MM.1S (cell line): ENCODE measurements at regions not wholly inside any gene's neighbourhood (a gene's known extent, or its start where the extent isn't known, plus 50 kb on each side); places are given as distances from the start of the nearest gene placed in this dataset.

Experiments used
- DNase-seq: peaks from one replicate; pipeline ENCODE4 v3.0.0-alpha.2; 2015
- H2AFZ ChIP-seq: fragments of 300-600 bp; sonication (generic); 2 replicates; pipeline ENCODE4 v1.6.0; 2016; ENCODE audit warnings: antibody characterized with exemption, low read length
- H3F3A ChIP-seq: fragments of 300-600 bp; sonication (generic); 2 replicates; pipeline ENCODE4 v1.6.1; 2016; ENCODE audit warnings: mild to moderate bottlenecking, antibody characterized with exemption, low read length, moderate library complexity, mixed read lengths; ENCODE audit not compliant: insufficient read depth
- H3K27ac ChIP-seq: fragments of 300-600 bp; sonication (generic); 2 replicates; pipeline ENCODE4 v1.5.1; 2016; ENCODE audit warnings: mild to moderate bottlenecking, low read length
- H3K27me3 ChIP-seq: fragments of 300-600 bp; sonication (generic); replicated peaks from 2 replicates; pipeline ENCODE4 v1.6.0; 2016; ENCODE audit warnings: low read length; ENCODE audit not compliant: insufficient read depth
- H3K36me3 ChIP-seq: fragments of 300-600 bp; sonication (generic); replicated peaks from 2 replicates; pipeline ENCODE4 v1.6.1; 2016; ENCODE audit warnings: mild to moderate bottlenecking, low read length, mixed read lengths; ENCODE audit not compliant: insufficient read depth
- H3K4me1 ChIP-seq: fragments of 300-600 bp; sonication (generic); 2 replicates; pipeline ENCODE4 v1.6.1; 2016; ENCODE audit warnings: low read length, mixed read lengths
- H3K4me2 ChIP-seq: fragments of 300-600 bp; sonication (generic); 2 replicates; pipeline ENCODE4 v1.6.0; 2016; ENCODE audit warnings: low read depth, low read length
- H3K4me3 ChIP-seq: fragments of 300-600 bp; sonication (generic); 2 replicates; pipeline ENCODE4 v1.5.1; 2016; ENCODE audit warnings: low read length, mixed read lengths
- H3K79me2 ChIP-seq: fragments of 300-600 bp; sonication (generic); 2 replicates; pipeline ENCODE4 v1.6.1; 2016; ENCODE audit warnings: mixed run types, low read length, mixed read lengths
- H3K9ac ChIP-seq: fragments of 300-600 bp; sonication (generic); 2 replicates; pipeline ENCODE4 v1.6.1; 2016; ENCODE audit warnings: low read length, mixed read lengths
- H3K9me2 ChIP-seq: fragments of 300-600 bp; sonication (generic); replicated peaks from 2 replicates; pipeline ENCODE4 v1.6.1; 2016; ENCODE audit warnings: mild to moderate bottlenecking, low read length, mixed read lengths; ENCODE audit not compliant: insufficient read depth
- H3K9me3 ChIP-seq: fragments of 300-600 bp; sonication (generic); replicated peaks from 2 replicates; pipeline ENCODE4 v1.6.1; 2016; ENCODE audit warnings: mild to moderate bottlenecking, low read length, mixed read lengths; ENCODE audit not compliant: insufficient read depth
- H4K20me1 ChIP-seq: fragments of 300-600 bp; sonication (generic); 2 replicates; pipeline ENCODE4 v1.6.1; 2016; ENCODE audit warnings: mild to moderate bottlenecking, low read length, moderate library complexity, mixed read lengths; ENCODE audit not compliant: insufficient read depth
- EZH2 ChIP-seq: fragments of 300-600 bp; sonication (generic); optimal IDR thresholded peaks from 2 replicates; pipeline ENCODE3; 2017; ENCODE audit warnings: low read depth, mild to moderate bottlenecking, antibody characterized with exemption, low read length, mixed read lengths
- EZH2phosphoT487 ChIP-seq: fragments of 300-600 bp; sonication (generic); IDR thresholded peaks from 2 replicates; pipeline ENCODE4 v1.6.1; 2018; ENCODE audit warnings: antibody characterized with exemption, low read length
- TF ChIP-seq, protein P1 (sequence below): fragments of 300-600 bp; sonication (generic); IDR thresholded peaks from 2 replicates; pipeline ENCODE4 v1.5.1; 2016; ENCODE audit warnings: antibody characterized with exemption, low read length, mixed read lengths

- Histone ChIP-seq H3K27ac (no peak overlapping the region), H2AFZ (no peak overlapping the region), H3K9ac (no peak overlapping the region), H4K20me1 (no peaks in the 10 kb centered on the region), H3K9me2 (no peaks in the 10 kb centered on the region), H3K4me1 (no peaks in the 10 kb centered on the region), H3K27me3 (no peaks in the 10 kb centered on the region), H3F3A (no peaks in the 10 kb centered on the region), H3K4me2 (no peak overlapping the region), H3K36me3 (no peaks in the 10 kb centered on the region), H3K79me2 (no peaks in the 10 kb centered on the region), H3K4me3 (no peak overlapping the region), H3K9me3 (no peaks in the 10 kb centered on the region)
- DNase-seq = no peak
- no peak for TF ChIP-seq EZH2
- TF ChIP-seq, protein P1, sequence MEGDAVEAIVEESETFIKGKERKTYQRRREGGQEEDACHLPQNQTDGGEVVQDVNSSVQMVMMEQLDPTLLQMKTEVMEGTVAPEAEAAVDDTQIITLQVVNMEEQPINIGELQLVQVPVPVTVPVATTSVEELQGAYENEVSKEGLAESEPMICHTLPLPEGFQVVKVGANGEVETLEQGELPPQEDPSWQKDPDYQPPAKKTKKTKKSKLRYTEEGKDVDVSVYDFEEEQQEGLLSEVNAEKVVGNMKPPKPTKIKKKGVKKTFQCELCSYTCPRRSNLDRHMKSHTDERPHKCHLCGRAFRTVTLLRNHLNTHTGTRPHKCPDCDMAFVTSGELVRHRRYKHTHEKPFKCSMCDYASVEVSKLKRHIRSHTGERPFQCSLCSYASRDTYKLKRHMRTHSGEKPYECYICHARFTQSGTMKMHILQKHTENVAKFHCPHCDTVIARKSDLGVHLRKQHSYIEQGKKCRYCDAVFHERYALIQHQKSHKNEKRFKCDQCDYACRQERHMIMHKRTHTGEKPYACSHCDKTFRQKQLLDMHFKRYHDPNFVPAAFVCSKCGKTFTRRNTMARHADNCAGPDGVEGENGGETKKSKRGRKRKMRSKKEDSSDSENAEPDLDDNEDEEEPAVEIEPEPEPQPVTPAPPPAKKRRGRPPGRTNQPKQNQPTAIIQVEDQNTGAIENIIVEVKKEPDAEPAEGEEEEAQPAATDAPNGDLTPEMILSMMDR = no peak
- TF ChIP-seq EZH2phosphoT487 = no peak
These were observed 248.5 kb downstream of the ETS1 start for GRCh38 chr11:128338811-128339210.

DNA sequence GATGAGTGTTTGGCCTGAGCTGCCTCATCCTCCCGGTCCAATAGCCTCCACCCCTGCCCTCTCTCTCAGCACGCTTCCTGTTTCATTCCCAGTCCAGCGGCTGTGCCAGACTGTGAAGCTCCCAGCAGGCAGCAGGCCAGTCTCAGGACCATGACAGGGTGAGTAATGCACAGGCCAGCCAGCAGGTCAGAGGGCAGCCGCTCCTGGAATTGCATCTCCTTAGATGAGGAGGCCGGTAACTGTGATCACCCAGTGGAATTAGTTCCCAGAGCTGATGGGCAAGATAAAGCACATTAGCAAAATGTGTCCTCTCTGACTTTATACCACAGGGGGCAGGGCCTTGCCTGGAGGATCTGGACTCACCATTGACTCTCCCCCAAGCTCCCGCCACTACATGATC is 251.2 kb downstream of the ETS1 start:
- Histone ChIP-seq H3F3A (no peaks in the 10 kb centered on the region), H3K9me2 (no peaks in the 10 kb centered on the region), H3K9ac (no peak overlapping the region), H2AFZ (no peak overlapping the region), H3K27me3 (no peaks in the 10 kb centered on the region), H3K36me3 (no peaks in the 10 kb centered on the region), H3K9me3 (no peaks in the 10 kb centered on the region), H4K20me1 (no peaks in the 10 kb centered on the region), H3K4me2 (no peak overlapping the region), H3K4me1 (no peaks in the 10 kb centered on the region), H3K27ac (no peak overlapping the region), H3K79me2 (no peaks in the 10 kb centered on the region), H3K4me3 (no peak overlapping the region)
- DNase-seq = no peak
- TF ChIP-seq, protein P1 = no peak
- TF ChIP-seq EZH2 (no peak), EZH2phosphoT487 (no peak)

DNA sequence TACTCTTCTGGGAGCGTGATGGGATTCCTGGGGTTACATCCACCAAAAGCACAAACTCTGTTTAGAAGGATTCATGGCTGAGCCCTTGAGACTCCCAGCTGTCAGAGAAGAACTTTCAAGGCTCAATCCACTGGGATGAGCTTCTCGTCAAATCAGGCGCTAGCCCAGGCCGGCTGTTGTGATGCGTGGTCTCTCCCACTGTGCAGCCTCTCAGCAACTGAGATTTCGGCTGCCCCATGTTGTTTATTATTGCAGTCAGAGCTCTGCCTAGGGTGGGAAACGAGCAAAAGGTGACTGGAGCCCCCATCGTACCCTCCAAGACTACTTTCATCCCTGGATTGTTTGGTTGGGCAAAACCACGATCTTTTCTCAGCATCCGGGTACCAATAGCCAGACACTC is 251.6 kb downstream of the ETS1 start:
- H3K9ac ChIP-seq = no peak overlapping the region
- H4K20me1 ChIP-seq = no peaks in the 10 kb centered on the region
- H3K27ac ChIP-seq = no peak overlapping the region
- H3K9me2 ChIP-seq = no peaks in the 10 kb centered on the region
- H3K36me3 ChIP-seq = no peaks in the 10 kb centered on the region
- TF ChIP-seq EZH2phosphoT487 (no peak), EZH2 (no peak)
- TF ChIP-seq, protein P1 = no peak
- no peaks in the 10 kb centered on the region for H3K4me1 ChIP-seq
- H3K27me3 ChIP-seq = no peaks in the 10 kb centered on the region
- H3K4me3 ChIP-seq = no peak overlapping the region
- DNase-seq = no peak
- no peaks in the 10 kb centered on the region for H3K79me2 ChIP-seq
- H3K9me3 ChIP-seq = no peaks in the 10 kb centered on the region
- no peak overlapping the region for H3K4me2 ChIP-seq
- H3F3A ChIP-seq = no peaks in the 10 kb centered on the region
- H2AFZ ChIP-seq = no peak overlapping the region
